CD4-positive, alpha-beta memory T cell (primary cell): ENCODE measurements at regions not wholly inside any gene's neighbourhood (a gene's known extent, or its start where the extent isn't known, plus 50 kb on each side); places are given as distances from the start of the nearest gene placed in this dataset.

Experiments used
- CTCF ChIA-PET: fragments of 350-600 bp; sonication (Branson Sonifier 250); formaldehyde crosslinking; loops from one replicate; lab custom pipeline; 2021; ENCODE audit warnings: inconsistent platforms; ENCODE audit not compliant: partially characterized antibody; lab: Charles Lee
- POLR2A ChIA-PET: fragments of 350-600 bp; sonication (Branson Sonifier 250); formaldehyde crosslinking; loops from one replicate; lab custom pipeline; 2021; ENCODE audit not compliant: partially characterized antibody; lab: Charles Lee
- DNase-seq, 5 donors: peaks; one replicate each; pipeline versions ENCODE4 v3.0.0 to v3.0.0-alpha.2; 2020 to 2022; ENCODE audit warnings: mixed read lengths in 1 of 5
- H3K27ac ChIP-seq: one replicate; pipeline ENCODE4 v1.7.0; 2013; ENCODE audit warnings: low read depth, low read length
- H3K27me3 ChIP-seq: 2 replicates; pipeline ENCODE4 v1.7.0; 2013; ENCODE audit warnings: mild to moderate bottlenecking, low read length, moderate library complexity; ENCODE audit not compliant: insufficient read depth
- H3K36me3 ChIP-seq: 2 replicates; pipeline ENCODE4 v1.7.0; 2013; ENCODE audit warnings: mild to moderate bottlenecking, low read length, moderate library complexity; ENCODE audit not compliant: insufficient read depth
- H3K4me1 ChIP-seq: 2 replicates; pipeline ENCODE4 v1.7.0; 2013; ENCODE audit warnings: mild to moderate bottlenecking, low read length, moderate library complexity; ENCODE audit not compliant: insufficient read depth
- H3K4me3 ChIP-seq, 2 donors: one replicate each; pipeline ENCODE4 v1.7.0; 2013; ENCODE audit warnings: low read length in 2 of 2, mild to moderate bottlenecking in 1 of 2
- H3K9me3 ChIP-seq, 2 donors: one replicate each; pipeline ENCODE4 v1.7.0; 2013; ENCODE audit warnings: low read length in 2 of 2, control low read depth in 1 of 2; ENCODE audit not compliant: control insufficient read depth in 1 of 2
- H3K27ac Mint-ChIP-seq, 7 donors: one replicate each; pipeline ENCODE4 v1.8.0; 2020 to 2021; ENCODE audit warnings: mixed read lengths in 7 of 7, mild to moderate bottlenecking in 6 of 7, inconsistent platforms in 3 of 7, moderate library complexity in 3 of 7
- H3K27me3 Mint-ChIP-seq, 2 donors: one replicate each; pipeline ENCODE4 v1.8.0; 2020 to 2021; ENCODE audit warnings: mixed read lengths in 2 of 2
- H3K36me3 Mint-ChIP-seq, 2 donors: one replicate each; pipeline ENCODE4 v1.8.0; 2020 to 2021; ENCODE audit warnings: mixed read lengths in 2 of 2, inconsistent platforms in 1 of 2, mild to moderate bottlenecking in 1 of 2
- H3K4me1 Mint-ChIP-seq, 4 donors: one replicate each; pipeline ENCODE4 v1.8.0; 2020 to 2021; ENCODE audit warnings: mixed read lengths in 4 of 4, mild to moderate bottlenecking in 1 of 4
- H3K4me3 Mint-ChIP-seq, 8 donors: one replicate each; pipeline ENCODE4 v1.8.0; 2020 to 2021; ENCODE audit warnings: mixed read lengths in 8 of 8, mild to moderate bottlenecking in 7 of 8, moderate library complexity in 6 of 8, inconsistent platforms in 3 of 8
- H3K9me3 Mint-ChIP-seq, 8 donors: one replicate each; pipeline ENCODE4 v1.8.0; 2020 to 2021; ENCODE audit warnings: mixed read lengths in 8 of 8, mild to moderate bottlenecking in 5 of 8, inconsistent platforms in 3 of 8, moderate library complexity in 1 of 8
- intact Hi-C: fragments of 100-400 bp; cut with micrococcal nuclease; formaldehyde crosslinking; loops from one replicate; pipeline ENCODE4 v1.15.1; 2023

GRCh38 chr14:97185186-97185585 lies 388.0 kb downstream of the VRK1 start:
- no peak overlapping the region for H3K4me3 ChIP-seq
- Mint-ChIP-seq H3K36me3 (no peaks in the 10 kb centered on the region), H3K9me3 (no peaks in the 10 kb centered on the region), H3K27me3 (no peaks in the 10 kb centered on the region), H3K4me1 (peaks cover 6 to 15% (median 8%) of the 10 kb centered on the region in 4 donors), H3K4me3 (no peak overlapping the region), H3K27ac (no peak overlapping the region)
- H3K9me3 ChIP-seq, result no peaks in the 10 kb centered on the region
- H3K4me1 ChIP-seq, result no peaks in the 10 kb centered on the region
- intact Hi-C loops, result loop anchor here (1.0 kb wide), 1 partner anchor 417 kb away; no protein-coding TSS in a partner anchor
- CTCF ChIA-PET, result interaction anchor here (1.0 to 2.1 kb wide), 10 partner anchors 9 to 956 kb away, joined by 3 to 8 read pairs (median 4); no protein-coding TSS in a partner anchor
- H3K27me3 ChIP-seq, result no peaks in the 10 kb centered on the region
- DNase-seq, result peak in 4 of 5 donors; percentile 22 to 36 (median 30)
- POLR2A ChIA-PET, result interaction anchor here (1.3 to 1.8 kb wide), 2 partner anchors 273 to 789 kb away, joined by 4 to 6 read pairs; no protein-coding TSS in a partner anchor
- H3K27ac ChIP-seq, result no peak overlapping the region
- no peaks in the 10 kb centered on the region for H3K36me3 ChIP-seq

- H3K4me1 ChIP-seq, result no peaks in the 10 kb centered on the region
- H3K4me3 ChIP-seq, result no peak overlapping the region
- Mint-ChIP-seq H3K4me3 (no peak overlapping the region), H3K9me3 (peaks cover 0 to under 1% (median 0%) of the 10 kb centered on the region in 8 donors), H3K27me3 (no peaks in the 10 kb centered on the region), H3K36me3 (no peaks in the 10 kb centered on the region), H3K27ac (no peak overlapping the region), H3K4me1 (peaks cover 3 to 5% (median 4%) of the 10 kb centered on the region in 4 donors)
- H3K36me3 ChIP-seq, result no peaks in the 10 kb centered on the region
- no peaks in the 10 kb centered on the region for H3K9me3 ChIP-seq
- ChIA-PET CTCF (no interaction called here), POLR2A (no interaction called here)
- H3K27me3 ChIP-seq, result no peaks in the 10 kb centered on the region
- DNase-seq, result no peak
- intact Hi-C loops, result no loop called here
- no peak overlapping the region for H3K27ac ChIP-seq
Measured at GRCh38 chr14:97187916-97188315, 390.7 kb downstream of the VRK1 start.

GRCh38 chr14:97196336-97196735 lies 399.2 kb downstream of the VRK1 start:
- CTCF ChIA-PET, result no interaction called here
- H3K27me3 Mint-ChIP-seq, result peaks cover 0 to 8% of the 10 kb centered on the region in 2 donors

GRCh38 chr14:97198813-97199212 lies 401.6 kb downstream of the VRK1 start:
- H3K9me3 Mint-ChIP-seq, result peaks cover 3 to 26% (median 19%) of the 10 kb centered on the region in 8 donors
- intact Hi-C loops, result no loop called here
- ChIA-PET CTCF (no interaction called here), POLR2A (no interaction called here)
- peak overlapping the region in 1 of 7 donors; percentile 59 for H3K27ac Mint-ChIP-seq
- H3K9me3 ChIP-seq, result no peaks in the 10 kb centered on the region
- H3K27me3 Mint-ChIP-seq, result peaks cover 2 to 10% of the 10 kb centered on the region in 2 donors
- peaks cover 0 to 15% of the 10 kb centered on the region in 2 donors for H3K36me3 Mint-ChIP-seq
- H3K4me3 ChIP-seq, result no peak overlapping the region
- H3K27ac ChIP-seq, result no peak overlapping the region
- H3K27me3 ChIP-seq, result no peaks in the 10 kb centered on the region
- no peak for DNase-seq
- no peaks in the 10 kb centered on the region for H3K4me1 ChIP-seq
- H3K4me1 Mint-ChIP-seq, result peaks cover 0 to 3% (median under 1%) of the 10 kb centered on the region in 4 donors
- H3K4me3 Mint-ChIP-seq, result no peak overlapping the region
- no peaks in the 10 kb centered on the region for H3K36me3 ChIP-seq

More at GRCh38 chr14:97196336-97196735, 399.2 kb downstream of the VRK1 start:
- intact Hi-C loops, result no loop called here
- Mint-ChIP-seq H3K27ac (no peak overlapping the region), H3K36me3 (peaks cover 0 to 15% of the 10 kb centered on the region in 2 donors), H3K4me1 (peaks cover 0 to 3% (median under 1%) of the 10 kb centered on the region in 4 donors), H3K9me3 (peaks cover 3 to 27% (median 19%) of the 10 kb centered on the region in 8 donors), H3K4me3 (no peak overlapping the region)
- no peaks in the 10 kb centered on the region for H3K4me1 ChIP-seq
- H3K9me3 ChIP-seq, result no peaks in the 10 kb centered on the region
- H3K4me3 ChIP-seq, result no peak overlapping the region
- H3K27me3 ChIP-seq, result no peaks in the 10 kb centered on the region
- POLR2A ChIA-PET, result no interaction called here
- no peak for DNase-seq
- H3K36me3 ChIP-seq, result no peaks in the 10 kb centered on the region
- no peak overlapping the region for H3K27ac ChIP-seq

GRCh38 chr14:97200245-97200644 lies 403.1 kb downstream of the VRK1 start:
- Histone ChIP-seq H3K36me3 (no peaks in the 10 kb centered on the region), H3K4me1 (no peaks in the 10 kb centered on the region), H3K9me3 (no peaks in the 10 kb centered on the region), H3K27me3 (no peaks in the 10 kb centered on the region), H3K27ac (no peak overlapping the region), H3K4me3 (no peak overlapping the region)
- Mint-ChIP-seq H3K4me3 (no peak overlapping the region), H3K27ac (no peak overlapping the region), H3K9me3 (peaks cover 2 to 17% (median 10%) of the 10 kb centered on the region in 8 donors), H3K4me1 (peaks cover 0 to 3% (median under 1%) of the 10 kb centered on the region in 4 donors), H3K36me3 (peaks cover 0 to 7% of the 10 kb centered on the region in 2 donors), H3K27me3 (peaks cover 2 to 10% of the 10 kb centered on the region in 2 donors)
- ChIA-PET POLR2A (no interaction called here), CTCF (no interaction called here)
- intact Hi-C loops, result no loop called here
- no peak for DNase-seq

- Mint-ChIP-seq H3K36me3 (no peaks in the 10 kb centered on the region), H3K27me3 (peaks cover 4 to 9% of the 10 kb centered on the region in 2 donors), H3K9me3 (peaks cover 0 to 6% (median 0%) of the 10 kb centered on the region in 8 donors), H3K4me1 (no peaks in the 10 kb centered on the region), H3K4me3 (no peak overlapping the region), H3K27ac (no peak overlapping the region)
- POLR2A ChIA-PET, result no interaction called here
- intact Hi-C loops, result no loop called here
- Histone ChIP-seq H3K4me1 (no peaks in the 10 kb centered on the region), H3K27me3 (no peaks in the 10 kb centered on the region), H3K27ac (no peak overlapping the region), H3K36me3 (no peaks in the 10 kb centered on the region), H3K4me3 (no peak overlapping the region), H3K9me3 (no peaks in the 10 kb centered on the region)
- no peak for DNase-seq
- CTCF ChIA-PET, result no interaction called here
Measured at GRCh38 chr14:97206916-97207315, 409.7 kb downstream of the VRK1 start.

GRCh38 chr14:97210202-97210601 lies 413.0 kb downstream of the VRK1 start:
- H3K4me3 Mint-ChIP-seq, result no peak overlapping the region
- H3K27ac Mint-ChIP-seq, result no peak overlapping the region
- DNase-seq, result no peak
- H3K4me1 ChIP-seq, result no peaks in the 10 kb centered on the region
- ChIA-PET CTCF (interaction anchor here (0.7 kb wide), 1 partner anchor 582 kb away, joined by 3 read pairs; no protein-coding TSS in a partner anchor), POLR2A (no interaction called here)
- H3K27me3 Mint-ChIP-seq, result peaks cover 4 to 5% of the 10 kb centered on the region in 2 donors
- no peaks in the 10 kb centered on the region for H3K4me1 Mint-ChIP-seq
- no peaks in the 10 kb centered on the region for H3K27me3 ChIP-seq
- no peaks in the 10 kb centered on the region for H3K9me3 Mint-ChIP-seq
- H3K9me3 ChIP-seq, result no peaks in the 10 kb centered on the region
- intact Hi-C loops, result no loop called here
- H3K36me3 Mint-ChIP-seq, result no peaks in the 10 kb centered on the region
- no peak overlapping the region for H3K4me3 ChIP-seq
- H3K27ac ChIP-seq, result no peak overlapping the region
- no peaks in the 10 kb centered on the region for H3K36me3 ChIP-seq
